K562 (cell line): ENCODE measurements at regions not wholly inside any gene's neighbourhood (a gene's known extent, or its start where the extent isn't known, plus 50 kb on each side); places are given as distances from the start of the nearest gene placed in this dataset.

Experiments
- ETS2 ChIP-seq: IDR thresholded peaks from 2 replicates; pipeline ENCODE4 v1.6.1; 2016; ENCODE audit warnings: borderline replicate concordance, missing genetic modification characterization, mild to moderate bottlenecking, moderate library complexity, missing compliant biosample characterization; ENCODE audit not compliant: poor library complexity, severe bottlenecking
- GABPB2 ChIP-seq: fragments of 250-450 bp; sonication (Bioruptor Pico); conservative IDR thresholded peaks from 2 replicates; pipeline ENCODE4 v1.5.1; 2021; ENCODE audit warnings: mild to moderate bottlenecking
- GTF2A2 ChIP-seq: IDR thresholded peaks from 2 replicates; pipeline ENCODE4 v1.6.1; 2016; ENCODE audit warnings: mild to moderate bottlenecking, missing genetic modification characterization, missing compliant biosample characterization
- HMGXB4 ChIP-seq: sonication (generic); formaldehyde crosslinking; IDR thresholded peaks from 2 replicates; pipeline ENCODE4 v1.8.1; 2023; ENCODE audit warnings: mild to moderate bottlenecking, missing genetic modification reagents
- MXI1 ChIP-seq: IDR thresholded peaks from 2 replicates; pipeline ENCODE4 v1.6.1; 2011; ENCODE audit warnings: low read depth, mild to moderate bottlenecking, improper control_type of control experiment, low read length
- NR4A1 ChIP-seq, 2 experiments: fragments of 250-450 bp in 1 of 2; fragments of 450-650 bp in 1 of 2; sonication (Bioruptor Pico) in 1 of 2; IDR thresholded peaks; 2 replicates each; pipeline versions ENCODE4 v1.4.0 to v1.6.1; 2016 to 2020; ENCODE audit warnings: mild to moderate bottlenecking in 2 of 2, missing compliant biosample characterization in 1 of 2, missing genetic modification characterization in 1 of 2, moderate library complexity in 1 of 2
- PCBP1 ChIP-seq: fragments of 200-400 bp; formaldehyde crosslinking; IDR thresholded peaks from 2 replicates; pipeline ENCODE4 v1.6.1; 2018; ENCODE audit warnings: mild to moderate bottlenecking, low read depth, low read length; ENCODE audit not compliant: poor library complexity, severe bottlenecking
- SLC30A9 ChIP-seq: fragments of 250-450 bp; sonication (Bioruptor Pico); IDR thresholded peaks from 2 replicates; pipeline ENCODE4 v1.8.0; 2022; ENCODE audit warnings: mild to moderate bottlenecking, moderate library complexity
- TF ChIP-seq, protein P1 (sequence below): fragments of 450-650 bp; IDR thresholded peaks from 2 replicates; pipeline ENCODE4 v1.6.1; 2016; ENCODE audit warnings: low read depth
- TF ChIP-seq, protein P2 (sequence below), 2 experiments: fragments of 450-650 bp in 1 of 2; sonication (generic) in 1 of 2; formaldehyde crosslinking in 1 of 2; IDR thresholded peaks in 1 of 2; conservative IDR thresholded peaks in 1 of 2; 2 replicates each; pipeline versions ENCODE4 v1.6.1 to v1.8.1; 2016 to 2023; ENCODE audit warnings: mild to moderate bottlenecking in 2 of 2, moderate library complexity in 2 of 2, inconsistent platforms in 1 of 2, missing genetic modification reagents in 1 of 2
- TF ChIP-seq, protein P3 (sequence below): fragments of 250-450 bp; sonication (Bioruptor Pico); IDR thresholded peaks from 2 replicates; pipeline ENCODE4 v1.5.0; 2021

GRCh38 chr5:91449083-91449482 lies 66.0 kb upstream of the ARRDC3 start (continued):
- TF ChIP-seq, protein P1, sequence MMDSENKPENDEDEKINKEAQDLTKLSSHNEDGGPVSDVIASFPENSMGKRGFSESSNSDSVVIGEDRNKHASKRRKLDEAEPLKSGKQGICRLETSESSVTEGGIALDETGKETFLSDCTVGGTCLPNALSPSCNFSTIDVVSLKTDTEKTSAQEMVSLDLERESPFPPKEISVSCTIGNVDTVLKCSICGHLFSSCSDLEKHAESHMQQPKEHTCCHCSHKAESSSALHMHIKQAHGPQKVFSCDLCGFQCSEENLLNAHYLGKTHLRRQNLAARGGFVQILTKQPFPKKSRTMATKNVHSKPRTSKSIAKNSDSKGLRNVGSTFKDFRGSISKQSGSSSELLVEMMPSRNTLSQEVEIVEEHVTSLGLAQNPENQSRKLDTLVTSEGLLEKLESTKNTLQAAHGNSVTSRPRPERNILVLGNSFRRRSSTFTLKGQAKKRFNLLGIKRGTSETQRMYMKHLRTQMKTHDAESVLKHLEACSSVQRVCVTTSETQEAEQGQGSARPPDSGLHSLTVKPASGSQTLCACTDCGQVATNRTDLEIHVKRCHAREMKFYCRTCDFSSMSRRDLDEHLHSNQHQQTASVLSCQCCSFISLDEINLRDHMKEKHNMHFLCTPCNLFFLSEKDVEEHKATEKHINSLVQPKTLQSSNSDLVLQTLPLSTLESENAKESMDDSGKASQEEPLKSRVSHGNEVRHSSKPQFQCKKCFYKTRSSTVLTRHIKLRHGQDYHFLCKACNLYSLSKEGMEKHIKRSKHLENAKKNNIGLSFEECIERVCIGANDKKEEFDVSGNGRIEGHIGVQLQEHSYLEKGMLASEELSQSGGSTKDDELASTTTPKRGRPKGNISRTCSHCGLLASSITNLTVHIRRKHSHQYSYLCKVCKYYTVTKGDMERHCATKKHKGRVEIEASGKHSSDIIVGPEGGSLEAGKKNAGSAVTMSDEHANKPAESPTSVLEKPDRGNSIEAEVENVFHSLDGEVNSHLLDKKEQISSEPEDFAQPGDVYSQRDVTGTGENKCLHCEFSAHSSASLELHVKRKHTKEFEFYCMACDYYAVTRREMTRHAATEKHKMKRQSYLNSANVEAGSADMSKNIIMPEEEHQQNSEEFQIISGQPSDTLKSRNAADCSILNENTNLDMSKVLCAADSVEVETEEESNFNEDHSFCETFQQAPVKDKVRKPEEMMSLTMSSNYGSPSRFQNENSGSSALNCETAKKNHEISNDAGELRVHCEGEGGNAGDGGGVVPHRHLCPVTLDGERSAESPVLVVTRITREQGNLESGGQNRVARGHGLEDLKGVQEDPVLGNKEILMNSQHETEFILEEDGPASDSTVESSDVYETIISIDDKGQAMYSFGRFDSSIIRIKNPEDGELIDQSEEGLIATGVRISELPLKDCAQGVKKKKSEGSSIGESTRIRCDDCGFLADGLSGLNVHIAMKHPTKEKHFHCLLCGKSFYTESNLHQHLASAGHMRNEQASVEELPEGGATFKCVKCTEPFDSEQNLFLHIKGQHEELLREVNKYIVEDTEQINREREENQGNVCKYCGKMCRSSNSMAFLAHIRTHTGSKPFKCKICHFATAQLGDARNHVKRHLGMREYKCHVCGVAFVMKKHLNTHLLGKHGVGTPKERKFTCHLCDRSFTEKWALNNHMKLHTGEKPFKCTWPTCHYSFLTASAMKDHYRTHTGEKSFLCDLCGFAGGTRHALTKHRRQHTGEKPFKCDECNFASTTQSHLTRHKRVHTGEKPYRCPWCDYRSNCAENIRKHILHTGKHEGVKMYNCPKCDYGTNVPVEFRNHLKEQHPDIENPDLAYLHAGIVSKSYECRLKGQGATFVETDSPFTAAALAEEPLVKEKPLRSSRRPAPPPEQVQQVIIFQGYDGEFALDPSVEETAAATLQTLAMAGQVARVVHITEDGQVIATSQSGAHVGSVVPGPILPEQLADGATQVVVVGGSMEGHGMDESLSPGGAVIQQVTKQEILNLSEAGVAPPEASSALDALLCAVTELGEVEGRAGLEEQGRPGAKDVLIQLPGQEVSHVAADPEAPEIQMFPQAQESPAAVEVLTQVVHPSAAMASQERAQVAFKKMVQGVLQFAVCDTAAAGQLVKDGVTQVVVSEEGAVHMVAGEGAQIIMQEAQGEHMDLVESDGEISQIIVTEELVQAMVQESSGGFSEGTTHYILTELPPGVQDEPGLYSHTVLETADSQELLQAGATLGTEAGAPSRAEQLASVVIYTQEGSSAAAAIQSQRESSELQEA, result no peak
- TF ChIP-seq MXI1 (no peak), NR4A1 (CRISPR knock-in tag; IDR thresholded peaks at IDR 0.05) (no peak), NR4A1 (tag; IDR thresholded peaks at IDR 0.05) (no peak), PCBP1 (no peak), SLC30A9 (no peak), GTF2A2 (tag) (no peak), GABPB2 (CRISPR knock-in tag) (no peak), ETS2 (tag) (no peak), HMGXB4 (CRISPR knock-in tag) (no peak)
- TF ChIP-seq, protein P2, sequence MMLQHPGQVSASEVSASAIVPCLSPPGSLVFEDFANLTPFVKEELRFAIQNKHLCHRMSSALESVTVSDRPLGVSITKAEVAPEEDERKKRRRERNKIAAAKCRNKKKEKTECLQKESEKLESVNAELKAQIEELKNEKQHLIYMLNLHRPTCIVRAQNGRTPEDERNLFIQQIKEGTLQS (IDR thresholded peaks at IDR 0.05), result no peak
- TF ChIP-seq, protein P2 (CRISPR knock-in tag; conservative IDR thresholded peaks at IDR 0.05), result no peak
- TF ChIP-seq, protein P3, sequence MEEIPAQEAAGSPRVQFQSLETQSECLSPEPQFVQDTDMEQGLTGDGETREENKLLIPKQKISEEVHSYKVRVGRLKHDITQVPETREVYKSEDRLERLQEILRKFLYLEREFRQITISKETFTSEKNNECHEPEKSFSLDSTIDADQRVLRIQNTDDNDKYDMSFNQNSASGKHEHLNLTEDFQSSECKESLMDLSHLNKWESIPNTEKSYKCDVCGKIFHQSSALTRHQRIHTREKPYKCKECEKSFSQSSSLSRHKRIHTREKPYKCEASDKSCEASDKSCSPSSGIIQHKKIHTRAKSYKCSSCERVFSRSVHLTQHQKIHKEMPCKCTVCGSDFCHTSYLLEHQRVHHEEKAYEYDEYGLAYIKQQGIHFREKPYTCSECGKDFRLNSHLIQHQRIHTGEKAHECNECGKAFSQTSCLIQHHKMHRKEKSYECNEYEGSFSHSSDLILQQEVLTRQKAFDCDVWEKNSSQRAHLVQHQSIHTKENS (CRISPR knock-in tag), result no peak
